ENCODE measurements at regions not wholly inside any gene's neighbourhood (a gene's known extent, or its start where the extent isn't known, plus 50 kb on each side); places are given as distances from the start of the nearest gene placed in this dataset.

GRCh38 chr7:133183042-133183794, 69.7 kb upstream of the EXOC4 start:
- Histone ChIP-seq H3K9me3 (no peaks in the 10 kb centered on the region), H3K4me3 (no peak overlapping the region), H3K27ac (no peak overlapping the region), H3K27me3 (no peaks in the 10 kb centered on the region), H3K36me3 (no peaks in the 10 kb centered on the region), H3K4me1 (no peaks in the 10 kb centered on the region)
- no peak for DNase-seq
- intact Hi-C loops (cut with DNase I; ENCODE audit: low total_unique reads), result no loop called here
- TF ChIP-seq, protein P1, sequence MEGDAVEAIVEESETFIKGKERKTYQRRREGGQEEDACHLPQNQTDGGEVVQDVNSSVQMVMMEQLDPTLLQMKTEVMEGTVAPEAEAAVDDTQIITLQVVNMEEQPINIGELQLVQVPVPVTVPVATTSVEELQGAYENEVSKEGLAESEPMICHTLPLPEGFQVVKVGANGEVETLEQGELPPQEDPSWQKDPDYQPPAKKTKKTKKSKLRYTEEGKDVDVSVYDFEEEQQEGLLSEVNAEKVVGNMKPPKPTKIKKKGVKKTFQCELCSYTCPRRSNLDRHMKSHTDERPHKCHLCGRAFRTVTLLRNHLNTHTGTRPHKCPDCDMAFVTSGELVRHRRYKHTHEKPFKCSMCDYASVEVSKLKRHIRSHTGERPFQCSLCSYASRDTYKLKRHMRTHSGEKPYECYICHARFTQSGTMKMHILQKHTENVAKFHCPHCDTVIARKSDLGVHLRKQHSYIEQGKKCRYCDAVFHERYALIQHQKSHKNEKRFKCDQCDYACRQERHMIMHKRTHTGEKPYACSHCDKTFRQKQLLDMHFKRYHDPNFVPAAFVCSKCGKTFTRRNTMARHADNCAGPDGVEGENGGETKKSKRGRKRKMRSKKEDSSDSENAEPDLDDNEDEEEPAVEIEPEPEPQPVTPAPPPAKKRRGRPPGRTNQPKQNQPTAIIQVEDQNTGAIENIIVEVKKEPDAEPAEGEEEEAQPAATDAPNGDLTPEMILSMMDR (IDR thresholded peaks at IDR 0.05), result no peak

- intact Hi-C loops (cut with DNase I; ENCODE audit: low total_unique reads), result no loop called here
- Histone ChIP-seq H3K27me3 (no peaks in the 10 kb centered on the region), H3K4me3 (no peak overlapping the region), H3K4me1 (no peaks in the 10 kb centered on the region), H3K9me3 (no peaks in the 10 kb centered on the region), H3K36me3 (no peaks in the 10 kb centered on the region), H3K27ac (no peak overlapping the region)
- TF ChIP-seq, protein P1 (IDR thresholded peaks at IDR 0.05), result no peak
- DNase-seq, result no peak
These were observed 68.9 kb upstream of the EXOC4 start for GRCh38 chr7:133183969-133184368.

- DNase-seq, result no peak
- TF ChIP-seq, protein P1 (IDR thresholded peaks at IDR 0.05), result no peak
- H3K4me3 ChIP-seq, result no peak overlapping the region
These were observed 67.4 kb upstream of the EXOC4 start for GRCh38 chr7:133185512-133185911.

DNA sequence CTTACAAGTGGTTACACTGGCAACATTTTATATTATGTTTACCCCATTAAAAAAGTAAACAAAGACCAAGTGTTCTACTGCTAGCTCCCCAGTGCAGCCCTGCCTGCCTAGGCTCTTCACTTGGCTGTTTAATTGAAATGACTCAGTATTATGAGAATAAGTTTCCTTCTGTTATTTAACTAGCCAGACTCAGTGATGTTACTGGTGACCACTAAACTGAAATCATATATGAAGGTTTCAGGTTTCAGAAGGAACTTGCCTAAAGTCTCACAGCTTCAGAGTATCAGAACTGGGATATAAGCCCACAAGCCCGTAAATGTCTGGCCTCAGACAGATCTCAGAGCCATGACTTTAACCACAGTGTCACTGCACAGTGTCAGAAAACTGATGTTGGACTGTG, 66.8 kb upstream of the EXOC4 start:
- Histone ChIP-seq H3K27ac (no peak overlapping the region), H3K9me3 (no peaks in the 10 kb centered on the region), H3K4me1 (no peaks in the 10 kb centered on the region), H3K4me3 (no peak overlapping the region), H3K27me3 (no peaks in the 10 kb centered on the region), H3K36me3 (no peaks in the 10 kb centered on the region)
- TF ChIP-seq, protein P1 (IDR thresholded peaks at IDR 0.05), result no peak
- intact Hi-C loops (cut with DNase I; ENCODE audit: low total_unique reads), result no loop called here
- DNase-seq, result no peak

More at GRCh38 chr7:133185512-133185911, 67.4 kb upstream of the EXOC4 start:
- intact Hi-C loops (cut with DNase I; ENCODE audit: low total_unique reads), result no loop called here
- Histone ChIP-seq H3K36me3 (no peaks in the 10 kb centered on the region), H3K27me3 (no peaks in the 10 kb centered on the region), H3K4me1 (no peaks in the 10 kb centered on the region), H3K27ac (no peak overlapping the region), H3K9me3 (no peaks in the 10 kb centered on the region)

GRCh38 chr7:133190172-133190528, 62.7 kb upstream of the EXOC4 start:
- TF ChIP-seq, protein P1 (IDR thresholded peaks at IDR 0.05), result no peak
- no peaks in the 10 kb centered on the region for H3K9me3 ChIP-seq
- no peaks in the 10 kb centered on the region for H3K4me1 ChIP-seq
- no peak overlapping the region for H3K27ac ChIP-seq
- no peaks in the 10 kb centered on the region for H3K36me3 ChIP-seq
- no peak for DNase-seq
- H3K27me3 ChIP-seq, result no peaks in the 10 kb centered on the region
- H3K4me3 ChIP-seq, result no peak overlapping the region
- intact Hi-C loops (cut with DNase I; ENCODE audit: low total_unique reads), result no loop called here
